RPMI8226 (cell line): ENCODE measurements at regions not wholly inside any gene's neighbourhood (a gene's known extent, or its start where the extent isn't known, plus 50 kb on each side); places are given as distances from the start of the nearest gene placed in this dataset.
"Not testable (repeated sequence)": the region's sequence is repeated elsewhere in the genome, so short reads cannot be mapped to it uniquely, and the experiment has no call there.

Source experiments
- DNase-seq: peaks from one replicate; pipeline ENCODE4 v3.0.0-alpha.2; 2015

- DNase-seq = no peak
Observed at GRCh38 chr10:33774857-33775256, 440.4 kb upstream of the NRP1 start.

- DNase-seq = no peak
Observed at GRCh38 chr10:33773886-33774480, 439.5 kb upstream of the NRP1 start.

- DNase-seq = no peak
Observed at GRCh38 chr10:33773253-33773573, 438.7 kb upstream of the NRP1 start.

- DNase-seq = no peak
Observed at GRCh38 chr10:33772370-33773252, 438.1 kb upstream of the NRP1 start.

GRCh38 chr10:33771856-33772255, 437.4 kb upstream of the NRP1 start:
- not testable (repeated sequence) for DNase-seq

- DNase-seq = no peak
Observed at GRCh38 chr10:33764694-33765185, 430.3 kb upstream of the NRP1 start.

GRCh38 chr10:33760056-33760943, 425.8 kb upstream of the NRP1 start:
- DNase-seq = no peak

- no peak for DNase-seq
Observed at GRCh38 chr10:33759191-33759590, 424.7 kb upstream of the NRP1 start.

- DNase-seq = no peak
Observed at GRCh38 chr10:33758299-33758698, 423.8 kb upstream of the NRP1 start.

- no peak for DNase-seq
Observed at GRCh38 chr10:33754052-33754451, 419.6 kb upstream of the NRP1 start.

- no peak for DNase-seq
Observed at GRCh38 chr10:33753389-33753788, 418.9 kb upstream of the NRP1 start.

GRCh38 chr10:33749790-33750189, 415.3 kb upstream of the NRP1 start:
- no peak for DNase-seq

GRCh38 chr10:33749067-33749735, 414.7 kb upstream of the NRP1 start:
- DNase-seq = no peak

- no peak for DNase-seq
Observed at GRCh38 chr10:33746836-33747268, 412.4 kb upstream of the NRP1 start.

- no peak for DNase-seq
Observed at GRCh38 chr10:33746186-33746585, 411.7 kb upstream of the NRP1 start.

GRCh38 chr10:33743429-33743857, 409.0 kb upstream of the NRP1 start:
- peak; percentile 54 for DNase-seq

GRCh38 chr10:33739031-33739430, 404.6 kb upstream of the NRP1 start:
- no peak for DNase-seq

GRCh38 chr10:33735464-33735923, 401.0 kb upstream of the NRP1 start:
- peak; percentile 51 for DNase-seq

- DNase-seq = peak; percentile 54
Observed at GRCh38 chr10:33734393-33735155, 400.1 kb upstream of the NRP1 start.

- no peak for DNase-seq
Observed at GRCh38 chr10:33733058-33733457, 398.6 kb upstream of the NRP1 start.

GRCh38 chr10:33732161-33732680, 397.8 kb upstream of the NRP1 start:
- DNase-seq = no peak

- no peak for DNase-seq
Observed at GRCh38 chr10:33731322-33731721, 396.9 kb upstream of the NRP1 start.
